Activated CD4-positive, alpha-beta T cell treated with anti-CD3 and anti-CD28 coated beads, Interleukin-2, amount 50 U/mL, for 1 hour (primary cell): ENCODE measurements at regions not wholly inside any gene's neighbourhood (a gene's known extent, or its start where the extent isn't known, plus 50 kb on each side); places are given as distances from the start of the nearest gene placed in this dataset.

Experiments
- DNase-seq: peaks from one replicate; pipeline ENCODE4 v3.0.0-alpha.2; 2020

GRCh38 chr15:98146031-98146820, 185.7 kb downstream of the ARRDC4 start:
- no peak for DNase-seq

- no peak for DNase-seq
These were observed 186.9 kb downstream of the ARRDC4 start for GRCh38 chr15:98147415-98147814.

GRCh38 chr15:98150084-98150483, 189.6 kb downstream of the ARRDC4 start:
- DNase-seq, result no peak

GRCh38 chr15:98150536-98150935, 190.0 kb downstream of the ARRDC4 start:
- no peak for DNase-seq

- no peak for DNase-seq
These were observed 190.6 kb downstream of the ARRDC4 start for GRCh38 chr15:98151096-98151495.

- DNase-seq, result no peak
These were observed 191.7 kb downstream of the ARRDC4 start for GRCh38 chr15:98152156-98152555.

GRCh38 chr15:98154863-98155262, 194.4 kb downstream of the ARRDC4 start:
- DNase-seq, result no peak

- no peak for DNase-seq
These were observed 194.9 kb downstream of the ARRDC4 start for GRCh38 chr15:98155356-98155755.

GRCh38 chr15:98160236-98160635, 199.7 kb downstream of the ARRDC4 start:
- no peak for DNase-seq

- DNase-seq, result no peak
These were observed 203.0 kb downstream of the ARRDC4 start for GRCh38 chr15:98163319-98164045.

GRCh38 chr15:98164571-98164970, 204.1 kb downstream of the ARRDC4 start:
- DNase-seq, result no peak

- no peak for DNase-seq
These were observed 204.5 kb downstream of the ARRDC4 start for GRCh38 chr15:98164986-98165385.

- no peak for DNase-seq
These were observed 207.3 kb downstream of the ARRDC4 start for GRCh38 chr15:98167722-98168268.

GRCh38 chr15:98169551-98169950, 209.0 kb downstream of the ARRDC4 start:
- DNase-seq, result no peak

GRCh38 chr15:98174286-98174685, 213.8 kb downstream of the ARRDC4 start:
- DNase-seq, result no peak

- DNase-seq, result no peak
These were observed 214.3 kb downstream of the ARRDC4 start for GRCh38 chr15:98174841-98175240.

- DNase-seq, result no peak
These were observed 217.6 kb downstream of the ARRDC4 start for GRCh38 chr15:98177966-98178592.

GRCh38 chr15:98178861-98179260, 218.4 kb downstream of the ARRDC4 start:
- DNase-seq, result no peak

- DNase-seq, result no peak
These were observed 227.0 kb downstream of the ARRDC4 start for GRCh38 chr15:98187549-98187948.

- no peak for DNase-seq
These were observed 230.4 kb downstream of the ARRDC4 start for GRCh38 chr15:98190914-98191313.

- DNase-seq, result no peak
These were observed 235.3 kb downstream of the ARRDC4 start for GRCh38 chr15:98195796-98196195.

- no peak for DNase-seq
These were observed 235.9 kb downstream of the ARRDC4 start for GRCh38 chr15:98196371-98196770.

- DNase-seq, result no peak
These were observed 241.8 kb downstream of the ARRDC4 start for GRCh38 chr15:98202256-98202655.
